Thyroid gland (tissue), 4 donors: ENCODE measurements at regions not wholly inside any gene's neighbourhood (a gene's known extent, or its start where the extent isn't known, plus 50 kb on each side); places are given as distances from the start of the nearest gene placed in this dataset.

Source experiments
- DNase-seq, 2 donors: peaks; one replicate each; pipeline ENCODE4 v3.0.0-alpha.2; 2019
- H3K27ac ChIP-seq, 3 donors: fragments of 200-600 bp; sonication (generic); 1 replicate in 2 of 3; 2 replicates in 1 of 3; pipeline ENCODE4 v1.5.1; 2016 to 2019; ENCODE audit warnings: mild to moderate bottlenecking in 1 of 3, moderate library complexity in 1 of 3
- H3K27me3 ChIP-seq: fragments of 200-600 bp; sonication (generic); one replicate; pipeline ENCODE4 v1.5.1; 2019
- H3K36me3 ChIP-seq, 2 donors: fragments of 200-600 bp; sonication (generic); one replicate each; pipeline ENCODE4 v1.5.1; 2016 to 2019
- H3K4me1 ChIP-seq, 2 donors: fragments of 200-600 bp; sonication (generic); one replicate each; pipeline ENCODE4 v1.5.1; 2017 to 2019
- H3K4me3 ChIP-seq, 3 donors: fragments of 200-600 bp; sonication (generic); replicated peaks in 1 of 3; 1 replicate in 2 of 3; 2 replicates in 1 of 3; pipeline ENCODE4 v1.5.1; 2016; ENCODE audit warnings: mild to moderate bottlenecking in 1 of 3
- H3K9me3 ChIP-seq: fragments of 200-600 bp; sonication (generic); one replicate; pipeline ENCODE4 v1.5.1; 2017
- CTCF ChIP-seq, 6 experiments: fragments of 200-600 bp in 3 of 6; fragments of 450-650 bp in 3 of 6; sonication (generic) in 3 of 6; IDR thresholded peaks; one replicate each; pipeline ENCODE4 v1.5.1; 2016 to 2019; ENCODE audit warnings: antibody characterized with exemption in 6 of 6, mild to moderate bottlenecking in 2 of 6, inconsistent platforms in 1 of 6, moderate library complexity in 1 of 6
- POLR2A ChIP-seq, 2 donors: fragments of 450-650 bp; IDR thresholded peaks; one replicate each; pipeline ENCODE4 v1.6.1; 2017; ENCODE audit warnings: antibody characterized with exemption in 2 of 2, mild to moderate bottlenecking in 2 of 2, moderate library complexity in 1 of 2
- WGBS, 2 donors: methylation state at CpG; one replicate each; pipeline ENCODE4 v1.1.5; 2017; 5-methylcytosine and 5-hydroxymethylcytosine counted together
- intact Hi-C: fragments of 100-400 bp; cut with DNase I; formaldehyde crosslinking; loops from one replicate; pipeline ENCODE4 v1.15.1; 2023

- intact Hi-C loops: no loop called here
- Histone ChIP-seq H3K9me3 (no peaks in the 10 kb centered on the region), H3K36me3 (no peaks in the 10 kb centered on the region), H3K4me3 (no peak overlapping the region), H3K27me3 (no peaks in the 10 kb centered on the region), H3K27ac (no peak overlapping the region), H3K4me1 (no peaks in the 10 kb centered on the region)
- DNase-seq: no peak
- TF ChIP-seq POLR2A (IDR thresholded peaks at IDR 0.05): no peak
- TF ChIP-seq CTCF (IDR thresholded peaks at IDR 0.05): no peak
- 64 to 77% methylated on average over 6 of the region's 6 CpGs for WGBS, 2 donors
Observed at GRCh38 chr2:234723400-234723799, 226.5 kb upstream of the ARL4C start.

- no peaks in the 10 kb centered on the region for H3K36me3 ChIP-seq
- H3K27ac ChIP-seq: no peak overlapping the region
- no peaks in the 10 kb centered on the region for H3K27me3 ChIP-seq
- intact Hi-C loops: no loop called here
- no peak overlapping the region for H3K4me3 ChIP-seq
- no peak for DNase-seq
- no peaks in the 10 kb centered on the region for H3K9me3 ChIP-seq
- TF ChIP-seq POLR2A (IDR thresholded peaks at IDR 0.05) (no peak), CTCF (IDR thresholded peaks at IDR 0.05) (no peak)
- no peaks in the 10 kb centered on the region for H3K4me1 ChIP-seq
Observed at GRCh38 chr2:234722176-234722575, 225.3 kb upstream of the ARL4C start.

GRCh38 chr2:234719116-234719716, 222.3 kb upstream of the ARL4C start:
- Histone ChIP-seq H3K36me3 (no peaks in the 10 kb centered on the region), H3K27ac (no peak overlapping the region), H3K27me3 (no peaks in the 10 kb centered on the region), H3K9me3 (no peaks in the 10 kb centered on the region), H3K4me3 (no peak overlapping the region), H3K4me1 (no peaks in the 10 kb centered on the region)
- DNase-seq: no peak
- TF ChIP-seq CTCF (IDR thresholded peaks at IDR 0.05) (no peak), POLR2A (IDR thresholded peaks at IDR 0.05) (no peak)
- intact Hi-C loops: no loop called here
- WGBS, 2 donors: 74 to 82% methylated on average over 7 of the region's 7 CpGs

- no peak overlapping the region for H3K4me3 ChIP-seq
- H3K36me3 ChIP-seq: no peaks in the 10 kb centered on the region
- no peaks in the 10 kb centered on the region for H3K4me1 ChIP-seq
- no peak for DNase-seq
- intact Hi-C loops: no loop called here
- 80 to 92% methylated on average over 6 to 8 of the region's 9 CpGs for WGBS, 2 donors
- H3K27me3 ChIP-seq: no peaks in the 10 kb centered on the region
- no peak overlapping the region for H3K27ac ChIP-seq
- no peaks in the 10 kb centered on the region for H3K9me3 ChIP-seq
- TF ChIP-seq CTCF (IDR thresholded peaks at IDR 0.05): no peak
- TF ChIP-seq POLR2A (IDR thresholded peaks at IDR 0.05): no peak
Observed at GRCh38 chr2:234716271-234716670, 219.4 kb upstream of the ARL4C start.

GRCh38 chr2:234715671-234716250, 218.9 kb upstream of the ARL4C start:
- no peak overlapping the region for H3K4me3 ChIP-seq
- TF ChIP-seq POLR2A (IDR thresholded peaks at IDR 0.05) (no peak), CTCF (IDR thresholded peaks at IDR 0.05) (no peak)
- no peaks in the 10 kb centered on the region for H3K4me1 ChIP-seq
- H3K36me3 ChIP-seq: no peaks in the 10 kb centered on the region
- H3K9me3 ChIP-seq: no peaks in the 10 kb centered on the region
- no peak overlapping the region for H3K27ac ChIP-seq
- WGBS, 2 donors: 90 to 93% methylated on average over 13 of the region's 13 CpGs
- H3K27me3 ChIP-seq: no peaks in the 10 kb centered on the region
- intact Hi-C loops: no loop called here
- DNase-seq: no peak
